ENCODE measurements at regions not wholly inside any gene's neighbourhood (a gene's known extent, or its start where the extent isn't known, plus 50 kb on each side); places are given as distances from the start of the nearest gene placed in this dataset.

- Histone ChIP-seq H3K9me3 (replicated peaks; ENCODE audit: control insufficient read depth, insufficient read depth, low read length) (no peaks in the 10 kb centered on the region), H4K20me1 (replicated peaks; ENCODE audit: control insufficient read depth, extremely low read depth, insufficient read depth, low read length) (no peaks in the 10 kb centered on the region), H3K79me2 (ENCODE audit: control insufficient read depth, insufficient read depth, low read length) (no peaks in the 10 kb centered on the region), H3K4me3 (replicated peaks in 1 of 3; ENCODE audit: insufficient read depth in 1 of 3, low read depth in 1 of 3, low read length in 3 of 3) (no peak overlapping the region), H3K4me2 (ENCODE audit: insufficient read depth, low read length) (no peak overlapping the region), H3K27ac (ENCODE audit: insufficient read depth, low read depth, low read length) (no peak overlapping the region), H3K9me1 (replicated peaks; ENCODE audit: control insufficient read depth, extremely low read depth, insufficient read depth, low read length) (peaks cover 2% of the 10 kb centered on the region), H3K27me3 (ENCODE audit: control insufficient read depth in 2 of 2, insufficient read depth in 2 of 2, low read length in 2 of 2) (no peaks in the 10 kb centered on the region), H3K4me1 (ENCODE audit: control insufficient read depth, extremely low read depth, insufficient read depth, low read length) (peaks cover 10% of the 10 kb centered on the region), H3K9ac (replicated peaks; ENCODE audit: extremely low read depth, insufficient read depth, low read length) (no peak overlapping the region), H2AFZ (ENCODE audit: low read depth, low read length) (no peak overlapping the region), H3K36me3 (ENCODE audit: control insufficient read depth in 2 of 2, extremely low read depth in 1 of 2, insufficient read depth in 2 of 2, low read length in 2 of 2) (no peaks in the 10 kb centered on the region)
- CTCF ChIA-PET: interaction anchor here (0.8 to 1.4 kb wide), 4 partner anchors 11 to 108 kb away, joined by 3 to 6 read pairs (median 3); no protein-coding TSS in a partner anchor
- POLR2A ChIA-PET: no interaction called here
- intact Hi-C loops (cut with micrococcal nuclease): no loop called here
- TF ChIP-seq FOS (IDR thresholded peaks at IDR 0.05; ENCODE audit: borderline replicate concordance, insufficient read depth, low read length) (no peak), JUN (IDR thresholded peaks at IDR 0.05; ENCODE audit: borderline replicate concordance, insufficient read depth, insufficient read length, low read depth) (no peak), POLR2AphosphoS5 (IDR thresholded peaks at IDR 0.05; ENCODE audit: insufficient read depth, low read depth, low read length) (no peak), GATA2 (IDR thresholded peaks at IDR 0.05; ENCODE audit: insufficient read depth, insufficient read length, low read depth, low read length) (no peak)
- no TSS peak for BruUV-seq (replicated peaks)
- DNase-seq (ENCODE audit: low read depth, low spot score) (peak; percentile 79), FAIRE-seq (peak; percentile 66)
- dilution Hi-C loops (cut with MboI; ENCODE audit: extremely low pct_ligation_motif_present, low sequenced_read_pairs): no loop called here
Measured at GRCh38 chr2:67954093-67954748, 108.6 kb downstream of the C1D start.

GRCh38 chr2:67955748-67956603 lies 106.8 kb downstream of the C1D start:
- Histone ChIP-seq H3K4me3 (replicated peaks in 1 of 3; ENCODE audit: insufficient read depth in 1 of 3, low read depth in 1 of 3, low read length in 3 of 3) (no peak overlapping the region), H3K9me1 (replicated peaks; ENCODE audit: control insufficient read depth, extremely low read depth, insufficient read depth, low read length) (no peaks in the 10 kb centered on the region), H3K4me2 (ENCODE audit: insufficient read depth, low read length) (no peak overlapping the region), H3K27ac (ENCODE audit: insufficient read depth, low read depth, low read length) (no peak overlapping the region), H3K27me3 (ENCODE audit: control insufficient read depth in 2 of 2, insufficient read depth in 2 of 2, low read length in 2 of 2) (no peaks in the 10 kb centered on the region), H2AFZ (ENCODE audit: low read depth, low read length) (no peak overlapping the region), H3K79me2 (ENCODE audit: control insufficient read depth, insufficient read depth, low read length) (no peaks in the 10 kb centered on the region), H3K36me3 (ENCODE audit: control insufficient read depth in 2 of 2, extremely low read depth in 1 of 2, insufficient read depth in 2 of 2, low read length in 2 of 2) (no peaks in the 10 kb centered on the region), H4K20me1 (replicated peaks; ENCODE audit: control insufficient read depth, extremely low read depth, insufficient read depth, low read length) (no peaks in the 10 kb centered on the region), H3K9ac (replicated peaks; ENCODE audit: extremely low read depth, insufficient read depth, low read length) (no peak overlapping the region), H3K9me3 (replicated peaks; ENCODE audit: control insufficient read depth, insufficient read depth, low read length) (no peaks in the 10 kb centered on the region), H3K4me1 (ENCODE audit: control insufficient read depth, extremely low read depth, insufficient read depth, low read length) (no peaks in the 10 kb centered on the region)
- TF ChIP-seq FOS (IDR thresholded peaks at IDR 0.05; ENCODE audit: borderline replicate concordance, insufficient read depth, low read length) (no peak), POLR2A (IDR thresholded peaks at IDR 0.05; ENCODE audit: low read depth, low read length) (no peak), POLR2AphosphoS5 (IDR thresholded peaks at IDR 0.05; ENCODE audit: insufficient read depth, low read depth, low read length) (no peak)
- ChIA-PET CTCF (no interaction called here), POLR2A (no interaction called here)
- intact Hi-C loops (cut with micrococcal nuclease) (no loop called here), dilution Hi-C loops (cut with MboI; ENCODE audit: extremely low pct_ligation_motif_present, low sequenced_read_pairs) (no loop called here)
- FAIRE-seq (no peak), DNase-seq (ENCODE audit: low read depth, low spot score) (no peak)
- no TSS peak for BruUV-seq (replicated peaks)
